GM21619 (cell line): ENCODE measurements at regions not wholly inside any gene's neighbourhood (a gene's known extent, or its start where the extent isn't known, plus 50 kb on each side); places are given as distances from the start of the nearest gene placed in this dataset.
A peak's percentile ranks its signal among the peaks of the same experiment; 100 is the strongest.
"Not testable (repeated sequence)": the region's sequence is repeated elsewhere in the genome, so short reads cannot be mapped to it uniquely, and the experiment has no call there.

Experiments
- ATAC-seq: cut with Tn5 transposase; IDR thresholded peaks from one replicate; pipeline ENCODE4 v1.9.1; 2021; ENCODE audit not compliant: unreplicated experiment

- ATAC-seq: no peak
Measured at GRCh38 chr1:90864681-90865080, 147.6 kb upstream of the BARHL2 start.

GRCh38 chr1:90862782-90863181, 145.7 kb upstream of the BARHL2 start:
- no peak for ATAC-seq

GRCh38 chr1:90861421-90861820, 144.3 kb upstream of the BARHL2 start:
- not testable (repeated sequence) for ATAC-seq

GRCh38 chr1:90856463-90857007, 139.4 kb upstream of the BARHL2 start:
- ATAC-seq: no peak

GRCh38 chr1:90854397-90854924, 137.4 kb upstream of the BARHL2 start:
- no peak for ATAC-seq

GRCh38 chr1:90851711-90852050, 134.6 kb upstream of the BARHL2 start:
- no peak for ATAC-seq

GRCh38 chr1:90850898-90851710, 134.0 kb upstream of the BARHL2 start:
- ATAC-seq: peak; percentile 98

- ATAC-seq: peak; percentile 3
Measured at GRCh38 chr1:90850181-90850897, 133.2 kb upstream of the BARHL2 start.

GRCh38 chr1:90841473-90841872, 124.4 kb upstream of the BARHL2 start:
- no peak for ATAC-seq

GRCh38 chr1:90840352-90840751, 123.2 kb upstream of the BARHL2 start:
- ATAC-seq: no peak

- ATAC-seq: no peak
Measured at GRCh38 chr1:90839323-90839722, 122.2 kb upstream of the BARHL2 start.

- ATAC-seq: no peak
Measured at GRCh38 chr1:90838720-90839119, 121.6 kb upstream of the BARHL2 start.

- no peak for ATAC-seq
Measured at GRCh38 chr1:90837420-90837819, 120.3 kb upstream of the BARHL2 start.

GRCh38 chr1:90836345-90836679, 119.2 kb upstream of the BARHL2 start:
- no peak for ATAC-seq

GRCh38 chr1:90835661-90836344, 118.7 kb upstream of the BARHL2 start:
- no peak for ATAC-seq

- ATAC-seq: no peak
Measured at GRCh38 chr1:90834886-90835660, 118.0 kb upstream of the BARHL2 start.

- ATAC-seq: no peak
Measured at GRCh38 chr1:90834354-90834885, 117.3 kb upstream of the BARHL2 start.

GRCh38 chr1:90833466-90834110, 116.5 kb upstream of the BARHL2 start:
- no peak for ATAC-seq

- no peak for ATAC-seq
Measured at GRCh38 chr1:90831910-90832309, 114.8 kb upstream of the BARHL2 start.

- ATAC-seq: no peak
Measured at GRCh38 chr1:90826834-90827233, 109.7 kb upstream of the BARHL2 start.
